ENCODE measurements at regions not wholly inside any gene's neighbourhood (a gene's known extent, or its start where the extent isn't known, plus 50 kb on each side); places are given as distances from the start of the nearest gene placed in this dataset.
"Not testable (repeated sequence)": the region's sequence is repeated elsewhere in the genome, so short reads cannot be mapped to it uniquely, and the experiment has no call there.

DNA sequence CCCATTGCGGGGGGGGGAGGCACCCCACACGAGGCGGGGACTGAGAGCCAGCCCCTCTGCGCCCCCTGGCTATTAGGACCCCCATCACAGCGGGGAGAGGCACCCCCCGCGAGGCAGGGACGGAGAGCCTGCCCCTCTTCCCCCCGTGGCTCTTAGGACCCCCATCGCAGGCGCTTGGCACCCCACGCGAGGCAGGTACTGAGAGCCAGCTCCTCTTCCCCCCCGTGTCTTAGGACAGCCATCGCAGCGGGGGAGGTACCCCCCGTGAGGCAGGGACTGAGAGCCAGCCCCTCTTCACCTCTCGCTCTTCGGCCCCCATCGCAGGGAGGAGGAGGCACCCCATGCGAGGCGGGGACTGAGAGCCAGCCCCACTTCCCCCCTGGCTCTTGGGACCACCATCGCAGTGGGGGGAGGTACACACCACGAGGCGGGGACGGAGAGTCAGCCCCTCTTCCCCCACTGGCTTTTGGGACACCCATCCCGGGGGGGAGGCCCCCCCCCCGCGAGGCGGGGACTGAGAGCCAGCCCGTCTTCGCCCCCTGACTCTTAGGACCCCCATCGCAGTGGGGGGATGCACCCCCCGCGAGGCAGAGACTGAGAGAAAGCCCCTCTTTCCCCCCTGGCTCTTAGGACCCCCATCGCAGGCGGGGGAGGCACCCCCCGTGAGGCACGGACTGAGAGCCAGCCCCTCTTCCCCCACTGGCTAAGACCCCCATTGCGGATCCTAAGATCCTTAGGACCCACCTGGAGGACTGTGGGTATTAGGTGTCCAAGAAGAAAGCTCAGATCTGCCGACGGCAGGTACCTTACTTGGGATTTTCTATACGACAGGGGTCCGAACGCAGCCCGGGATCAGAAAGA, 198.6 kb upstream of the PZP start:
- no peak for DNase-seq

DNA sequence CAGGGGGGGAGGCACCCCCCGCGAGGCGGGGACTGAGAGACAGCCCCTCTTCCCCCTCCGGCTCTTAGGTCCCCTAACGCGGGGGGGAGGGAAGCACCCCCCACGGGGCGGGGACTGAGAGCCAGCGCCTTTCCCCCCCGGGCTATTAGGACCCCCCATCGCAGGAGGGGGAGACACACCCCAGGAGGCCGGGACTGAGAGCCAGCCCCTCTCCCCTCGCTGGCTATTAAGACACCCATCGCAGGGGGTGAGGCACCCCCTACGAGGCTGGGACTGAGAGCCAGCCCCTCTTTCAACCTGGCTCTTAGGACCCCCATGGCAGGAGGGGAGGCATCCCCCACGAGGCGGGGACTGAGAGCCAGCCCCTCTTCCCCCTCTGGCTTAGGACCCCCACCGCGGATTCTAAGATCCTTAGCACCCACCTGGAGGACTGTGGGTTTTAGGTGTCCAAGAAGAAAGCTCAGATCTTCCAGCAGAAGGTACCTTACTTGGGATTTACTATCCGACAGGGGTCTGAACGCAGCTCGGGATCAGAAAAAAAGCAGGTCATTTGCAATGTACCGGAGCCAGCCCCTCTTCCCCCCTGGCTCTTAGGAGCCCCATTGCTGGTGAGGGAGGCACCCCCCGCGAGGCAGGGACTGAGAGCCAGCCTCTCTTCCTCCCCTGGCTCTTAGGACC, 197.8 kb upstream of the PZP start:
- no peak for DNase-seq

DNA sequence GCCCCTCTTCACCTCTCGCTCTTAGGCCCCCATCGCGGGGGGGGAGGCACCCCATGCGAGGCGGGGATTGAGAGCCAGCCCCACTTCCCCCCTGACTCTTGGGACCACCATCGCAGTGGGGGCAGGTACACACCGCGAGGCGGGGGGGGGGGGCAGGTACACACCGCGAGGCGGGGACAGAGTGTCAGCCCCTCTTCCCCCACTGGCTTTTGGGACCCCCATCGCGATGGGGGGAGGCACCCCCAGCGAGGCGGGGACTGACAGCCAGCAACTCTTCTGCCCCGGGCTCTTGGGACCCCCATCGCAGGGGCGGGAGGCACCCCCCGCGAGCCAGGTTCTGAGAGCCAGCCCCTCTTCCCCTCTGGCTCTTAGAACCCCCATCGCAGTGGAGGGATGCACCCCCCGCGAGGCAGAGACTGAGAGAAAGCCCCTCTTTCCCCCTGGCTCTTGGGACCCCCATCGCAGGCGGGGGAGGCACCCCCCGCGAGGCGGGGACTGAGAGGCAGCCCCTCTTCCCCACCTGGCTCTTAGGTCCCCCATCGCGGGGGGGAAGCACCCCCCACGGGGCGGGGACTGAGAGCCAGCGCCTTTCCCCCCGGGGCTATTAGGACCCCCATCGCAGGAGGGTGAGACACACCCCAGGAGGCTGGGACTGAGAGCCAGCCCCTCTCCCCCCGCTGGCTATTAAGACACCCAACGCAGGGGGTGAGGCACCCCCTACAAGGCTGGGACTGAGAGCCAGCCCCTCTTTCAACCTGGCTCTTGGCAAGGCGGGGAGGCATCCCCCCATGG, 196.5 kb upstream of the PZP start:
- no peak for DNase-seq

DNA sequence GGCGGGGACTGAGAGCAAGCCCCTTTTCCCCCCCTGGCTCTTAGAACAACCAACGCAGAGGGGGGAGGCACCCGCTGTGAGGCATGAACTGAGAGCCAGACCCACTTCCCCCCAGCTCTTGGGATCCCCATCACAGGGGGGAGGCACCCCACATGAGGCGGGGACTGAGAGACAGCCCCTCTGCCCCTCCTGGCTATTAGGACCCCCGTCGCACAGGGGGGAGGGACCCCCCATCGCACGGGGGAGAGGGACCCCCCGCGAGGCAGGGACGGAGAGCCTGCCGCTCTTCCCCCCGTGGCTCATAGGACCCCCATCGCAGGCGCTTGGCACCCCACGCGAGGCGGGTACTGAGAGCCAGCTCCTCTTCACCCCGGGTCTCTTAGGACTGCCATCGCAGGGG, 195.8 kb upstream of the PZP start:
- DNase-seq, result no peak

DNA sequence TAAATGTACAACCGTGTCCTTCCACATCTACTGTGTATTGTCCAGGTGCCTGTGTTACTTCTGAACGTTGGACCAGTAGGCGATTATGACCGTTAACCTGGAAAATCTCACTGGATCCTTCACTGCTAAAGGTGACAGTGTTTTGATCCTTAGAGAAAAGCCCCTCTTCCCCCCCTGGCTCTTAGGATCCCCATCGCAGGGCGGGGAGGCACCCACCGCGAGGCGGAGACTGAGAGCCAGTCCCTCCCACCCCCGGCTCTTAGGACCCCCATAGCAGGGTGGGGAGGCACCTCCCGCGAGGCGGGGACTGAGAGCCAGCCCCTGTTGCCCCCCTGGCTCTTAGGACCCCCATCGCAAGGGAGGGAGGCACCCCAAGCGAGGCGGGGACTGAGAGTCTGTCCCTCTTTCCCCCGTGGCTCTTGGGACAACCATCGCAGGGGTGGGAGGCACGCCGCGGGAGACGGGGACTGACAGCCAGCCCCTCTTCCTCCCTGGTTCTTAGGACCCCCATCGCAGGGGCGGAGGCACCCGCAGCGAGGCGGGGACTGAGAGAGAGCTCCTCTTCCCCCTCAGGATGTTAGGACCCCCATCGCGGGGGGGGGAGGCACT, 194.3 kb upstream of the PZP start:
- not testable (repeated sequence) for DNase-seq

DNA sequence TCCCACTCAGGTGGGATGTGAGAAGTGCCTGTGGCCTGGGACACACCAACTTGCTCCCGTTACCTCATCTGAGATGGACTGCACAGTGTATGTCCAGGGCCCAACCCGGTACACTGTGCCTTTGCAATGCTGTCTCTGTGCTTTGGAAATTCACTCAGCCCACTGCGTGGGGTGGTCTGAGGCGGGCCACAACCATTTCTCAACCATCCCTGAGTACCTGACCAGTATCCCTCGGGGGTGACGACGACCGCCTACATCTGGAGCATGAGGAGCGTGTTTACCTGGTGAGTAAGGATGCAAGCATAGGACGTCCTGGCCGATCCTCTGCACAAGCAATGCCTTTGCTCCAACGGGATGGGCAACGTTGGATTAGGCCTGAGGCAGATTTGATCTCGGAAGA, 188.2 kb upstream of the PZP start:
- not testable (repeated sequence) for DNase-seq

DNA sequence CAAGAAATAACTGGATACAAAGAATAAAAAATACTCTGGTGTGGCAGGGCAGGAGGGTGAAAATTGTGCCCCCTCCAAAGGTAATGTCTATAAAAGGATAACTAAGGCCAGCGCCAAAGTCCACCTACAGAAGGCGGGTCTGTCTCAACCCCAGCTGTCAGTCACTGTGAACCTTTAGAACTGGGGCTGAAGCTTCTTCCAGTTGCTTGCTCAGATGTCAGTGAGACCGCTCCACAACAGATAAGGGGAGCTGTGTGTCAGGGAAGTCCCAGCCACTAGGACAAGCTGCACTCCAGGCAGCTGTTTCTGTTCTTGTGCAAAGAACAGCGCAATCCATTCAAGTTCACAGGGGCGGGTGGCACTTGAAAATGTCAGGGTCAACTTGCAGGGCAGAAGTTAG, 187.0 kb upstream of the PZP start:
- not testable (repeated sequence) for DNase-seq

DNA sequence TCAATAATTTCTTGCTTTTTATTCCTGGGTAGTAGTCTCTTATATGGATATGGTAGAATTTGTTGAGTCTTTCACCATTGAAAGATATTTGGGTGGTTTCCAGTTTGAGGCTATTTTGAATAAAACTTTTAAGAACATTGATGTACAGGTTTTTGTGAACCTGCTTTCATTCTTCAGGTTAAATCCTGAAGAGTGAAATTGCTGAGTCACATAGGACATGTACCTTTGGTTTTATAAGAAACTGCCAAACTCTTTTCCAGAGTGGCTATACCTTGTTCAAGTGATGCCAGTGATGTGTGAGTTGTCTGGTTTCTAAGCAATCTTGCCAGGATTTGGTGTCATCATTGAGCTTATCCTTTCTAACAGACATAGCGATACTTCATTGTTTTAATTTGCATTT, 184.6 kb upstream of the PZP start:
- DNase-seq, result no peak

DNA sequence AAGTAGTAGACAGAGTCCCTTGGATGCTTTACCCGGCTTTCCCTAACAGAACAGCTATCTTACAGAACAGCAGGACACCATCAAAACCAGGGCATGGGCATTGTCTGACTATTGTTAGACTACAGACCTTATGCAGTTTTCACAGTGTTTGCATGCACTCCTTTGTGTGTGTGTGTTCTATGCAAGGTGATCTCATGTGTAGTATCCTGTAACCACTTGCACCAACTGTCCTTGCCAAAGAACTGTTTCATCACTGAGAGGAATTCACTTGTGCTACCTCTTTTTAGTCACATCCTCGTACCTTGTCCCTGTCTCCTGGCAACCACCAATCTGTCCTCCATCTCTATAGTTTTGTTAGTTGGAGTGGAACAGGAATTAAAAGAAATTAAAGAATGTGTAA, 183.6 kb upstream of the PZP start:
- no peak for DNase-seq

DNA sequence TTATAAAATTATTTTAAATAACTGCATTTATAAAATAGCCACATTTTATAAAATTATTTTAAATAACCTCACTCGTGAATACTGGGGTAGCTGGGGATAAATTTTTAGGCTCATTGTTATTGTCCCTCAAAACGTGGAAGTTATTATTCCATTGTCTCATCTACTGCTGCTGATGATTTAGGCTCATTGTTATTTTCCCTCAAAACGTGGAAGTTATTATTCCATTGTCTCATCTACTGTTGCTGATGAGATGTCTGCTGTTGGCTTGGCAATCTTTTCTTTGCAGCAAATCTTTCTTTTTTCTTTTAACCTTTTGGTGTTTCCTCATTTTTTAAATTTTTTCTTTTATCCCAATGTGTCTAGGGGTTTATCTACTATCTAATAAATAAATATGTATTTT, 182.6 kb upstream of the PZP start:
- DNase-seq, result no peak

DNA sequence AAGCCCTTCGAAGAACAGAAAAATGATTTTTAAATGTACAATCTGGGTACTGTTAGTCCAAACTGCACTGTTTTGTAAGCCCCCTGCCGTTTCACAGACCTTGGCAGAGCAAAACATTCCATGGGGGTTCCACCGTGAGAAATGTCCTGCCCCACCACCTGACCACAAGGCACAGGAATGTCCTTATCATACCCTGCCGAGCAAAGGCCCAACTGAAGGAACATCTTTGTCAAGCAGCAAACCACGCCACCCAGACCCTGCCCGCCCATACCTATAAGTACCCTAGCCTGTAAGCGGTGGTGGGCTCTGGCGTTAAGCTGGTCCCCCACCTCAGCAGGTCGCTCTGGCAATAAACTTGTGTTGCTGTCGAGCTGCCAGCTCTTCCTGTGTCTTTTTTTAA, 181.6 kb upstream of the PZP start:
- no peak for DNase-seq

DNA sequence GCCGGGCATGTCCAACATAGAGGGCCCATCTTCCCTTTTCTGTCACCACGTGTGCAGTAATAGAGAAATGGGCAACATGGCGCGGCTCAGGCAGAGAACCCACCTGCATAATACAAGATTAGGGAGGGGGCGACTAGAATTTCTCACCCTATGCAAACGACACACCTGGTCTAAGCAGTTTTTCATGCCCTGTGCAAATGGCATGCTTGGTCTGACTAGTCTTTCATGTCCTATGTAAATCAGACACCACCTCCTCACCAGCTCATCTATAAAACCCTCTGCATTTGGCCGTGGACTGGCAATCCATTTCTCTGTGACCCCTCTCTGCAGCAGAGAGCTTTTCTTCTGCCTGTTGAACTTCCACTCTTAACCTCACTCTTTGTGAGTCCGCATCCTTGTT, 180.2 kb upstream of the PZP start:
- DNase-seq, result no peak

DNA sequence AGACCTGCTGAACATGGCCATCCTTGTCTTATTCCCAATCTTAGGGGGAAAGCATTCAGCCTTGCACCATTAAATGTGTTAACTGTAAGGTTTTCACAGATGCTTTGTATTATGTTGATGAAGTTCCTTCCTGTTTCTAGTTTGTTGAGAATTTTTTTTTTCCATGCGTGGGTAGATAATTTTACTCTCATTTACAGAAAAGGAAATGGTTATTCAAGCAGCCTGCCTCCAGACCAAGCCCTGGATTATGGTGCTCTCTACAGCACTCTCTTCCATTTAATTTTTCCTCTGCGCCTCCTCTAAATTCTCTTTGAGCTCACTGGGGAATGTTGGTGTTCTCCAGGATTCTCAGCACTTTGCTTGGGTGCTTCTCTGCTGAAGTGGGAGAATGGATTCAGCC, 179.3 kb upstream of the PZP start:
- DNase-seq, result no peak

DNA sequence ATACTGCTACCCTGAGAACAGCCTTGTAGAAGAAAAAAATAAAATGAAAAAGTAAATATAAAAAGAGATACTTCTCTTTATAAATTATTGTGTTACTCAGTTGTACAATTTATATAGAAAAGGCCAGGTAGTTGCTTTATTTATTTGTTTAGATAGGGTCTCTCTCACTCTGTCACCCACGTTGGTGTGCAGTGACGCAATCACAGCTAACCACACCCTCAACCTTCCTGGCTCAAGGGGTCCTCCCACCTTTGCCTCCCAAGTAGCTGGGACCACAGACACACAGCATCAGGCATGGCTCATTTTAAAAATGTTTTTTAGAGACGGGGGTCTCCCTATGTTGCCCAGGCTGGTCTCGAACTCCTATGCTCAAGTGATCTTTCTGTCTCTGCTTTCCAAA, 175.4 kb upstream of the PZP start:
- no peak for DNase-seq

DNA sequence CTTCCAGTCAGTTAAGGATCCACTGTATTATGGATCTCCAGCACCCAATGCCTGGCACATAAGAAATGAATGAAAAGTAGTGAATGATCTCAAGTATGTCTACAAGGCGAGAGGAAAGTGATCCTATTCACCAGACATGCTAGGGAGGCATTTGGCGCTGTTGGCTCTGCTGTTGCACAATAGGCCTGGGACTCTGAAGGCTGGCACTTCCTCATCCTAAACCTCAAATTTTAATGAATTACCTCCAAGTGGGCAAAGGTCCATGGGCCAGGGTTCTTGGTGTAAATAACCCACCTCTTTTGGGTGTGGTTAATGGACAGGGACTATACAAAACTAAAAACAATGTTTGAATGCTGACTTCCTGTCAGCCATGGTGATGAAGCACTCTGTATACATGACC, 173.4 kb upstream of the PZP start:
- no peak for DNase-seq

DNA sequence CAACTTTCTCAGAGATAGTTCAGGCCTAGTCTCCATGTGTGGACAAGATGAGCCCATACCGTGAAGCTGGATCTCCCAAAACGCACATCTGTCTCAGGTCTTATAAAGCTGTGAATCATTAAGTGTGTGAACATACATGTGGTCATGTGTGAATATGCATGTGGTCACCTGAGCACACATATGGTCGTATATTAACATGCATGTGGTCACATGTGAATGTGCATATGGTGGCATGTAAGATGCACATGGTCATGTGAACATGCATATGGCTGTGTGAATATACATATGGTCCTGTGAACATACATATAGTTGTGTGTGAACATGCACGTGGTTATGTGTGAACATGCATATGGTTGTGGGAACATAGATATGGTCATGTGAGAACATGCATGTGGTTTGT, 172.5 kb upstream of the PZP start:
- DNase-seq, result no peak

DNA sequence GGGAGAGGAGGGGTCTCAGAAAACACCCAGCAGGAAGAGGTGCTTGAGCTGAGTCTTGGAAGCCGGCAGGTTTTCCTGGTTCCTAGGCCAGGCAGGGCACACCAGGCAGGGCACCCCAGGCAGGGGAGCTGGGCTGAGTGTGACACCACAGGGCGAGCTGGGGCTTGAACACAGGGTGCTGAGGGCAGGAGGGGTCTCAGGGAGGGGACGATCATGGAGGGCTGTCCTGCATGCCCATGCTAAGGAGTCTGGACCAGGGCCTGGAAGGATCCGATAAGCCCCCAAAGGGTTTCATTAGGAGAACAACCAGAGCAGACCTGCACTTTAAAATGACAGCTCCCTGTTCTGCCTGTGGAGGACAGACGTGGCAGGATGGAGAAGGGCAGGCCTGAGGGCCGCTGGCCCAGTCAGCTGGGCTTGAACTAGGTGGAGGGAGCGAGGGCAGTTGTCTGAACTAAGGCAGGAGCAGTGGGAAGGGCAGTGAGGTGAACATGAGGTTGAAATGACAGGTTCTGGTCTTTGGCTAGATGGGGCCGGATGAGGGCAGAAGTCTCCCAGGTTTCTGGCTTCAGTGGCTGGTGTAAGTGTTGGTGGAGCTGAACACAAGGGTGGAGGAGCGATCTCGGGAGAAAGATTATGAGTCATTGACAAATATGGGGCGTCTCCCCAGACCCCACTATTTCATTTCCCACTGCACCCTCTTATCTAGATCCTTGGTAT, 171.0 kb upstream of the PZP start:
- no peak for DNase-seq

DNA sequence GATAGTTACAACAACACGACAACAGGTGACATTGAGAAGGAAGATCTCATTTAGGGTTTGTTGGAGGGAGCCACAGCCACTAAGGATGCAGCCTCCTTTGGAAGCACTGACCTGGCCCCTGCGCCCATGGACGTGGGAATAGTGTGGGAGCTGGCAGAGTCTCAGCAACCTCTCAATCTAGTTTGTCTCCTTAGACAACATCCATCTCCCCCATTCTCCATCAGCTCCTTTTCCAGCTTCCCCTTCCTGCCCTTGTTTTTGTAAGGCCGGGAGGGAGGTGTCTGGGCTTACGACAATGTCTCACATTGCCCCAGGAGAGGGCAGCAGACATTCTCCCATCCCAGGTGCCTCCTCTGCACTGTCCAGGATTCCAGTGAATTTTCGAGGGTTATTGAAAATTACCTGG, 170.2 kb upstream of the PZP start:
- no peak for DNase-seq

DNA sequence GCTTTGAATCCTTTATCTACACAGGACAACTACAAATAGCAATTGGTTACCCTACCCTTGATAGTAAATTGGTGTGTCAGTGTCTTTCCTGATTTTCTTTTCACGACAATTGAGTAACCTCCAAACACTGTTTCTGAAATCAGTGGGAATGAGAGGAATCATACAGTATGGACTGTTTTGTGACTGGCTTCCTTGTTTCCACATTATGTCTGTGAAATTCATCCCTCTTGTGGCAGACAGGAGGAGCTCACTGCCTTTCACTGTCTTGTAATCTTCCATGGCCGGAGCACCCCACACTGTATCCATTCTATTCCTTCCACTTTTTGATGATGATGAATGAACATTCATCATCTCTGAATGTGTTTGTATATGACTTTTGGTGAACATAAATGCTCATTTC, 164.0 kb upstream of the PZP start:
- no peak for DNase-seq

DNA sequence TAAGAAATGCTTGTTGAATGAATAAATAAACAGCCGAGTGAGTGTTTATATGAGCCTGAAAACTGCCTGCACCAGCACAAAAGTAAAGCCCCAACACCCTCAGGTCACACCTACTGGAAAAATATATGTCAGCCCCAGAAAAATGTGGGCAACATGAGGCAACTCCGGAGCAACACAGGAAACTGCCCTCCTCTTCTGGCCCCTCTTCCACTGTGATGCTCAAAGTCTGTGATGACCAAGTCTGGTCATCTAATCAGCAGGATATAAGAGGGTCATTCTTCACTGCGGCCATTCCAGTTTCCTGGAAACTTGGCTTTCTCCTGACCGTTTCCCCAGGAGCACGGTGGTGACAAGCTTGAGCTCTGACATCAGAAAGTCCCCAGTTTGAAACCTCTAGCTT, 159.6 kb upstream of the PZP start:
- DNase-seq, result no peak

DNA sequence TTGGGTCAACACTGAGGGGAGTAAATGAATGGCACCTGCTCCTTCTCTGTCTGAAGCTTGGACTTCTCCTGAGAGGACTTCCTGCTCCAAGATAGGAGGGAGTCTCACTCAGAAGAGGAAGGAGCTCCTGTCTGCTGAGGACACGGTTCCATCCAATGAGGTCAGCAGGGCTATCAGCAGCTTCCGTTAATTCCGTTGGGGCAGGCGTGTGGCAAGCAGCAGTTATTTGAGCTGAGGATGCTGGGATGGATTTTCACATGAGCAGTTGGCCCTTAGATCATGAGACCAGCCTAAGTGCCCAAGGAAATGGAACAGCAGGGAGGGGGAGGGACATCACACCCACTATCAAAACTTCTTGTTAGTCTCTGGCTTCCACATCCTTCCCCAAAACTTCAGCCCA, 159.0 kb upstream of the PZP start:
- DNase-seq, result no peak

DNA sequence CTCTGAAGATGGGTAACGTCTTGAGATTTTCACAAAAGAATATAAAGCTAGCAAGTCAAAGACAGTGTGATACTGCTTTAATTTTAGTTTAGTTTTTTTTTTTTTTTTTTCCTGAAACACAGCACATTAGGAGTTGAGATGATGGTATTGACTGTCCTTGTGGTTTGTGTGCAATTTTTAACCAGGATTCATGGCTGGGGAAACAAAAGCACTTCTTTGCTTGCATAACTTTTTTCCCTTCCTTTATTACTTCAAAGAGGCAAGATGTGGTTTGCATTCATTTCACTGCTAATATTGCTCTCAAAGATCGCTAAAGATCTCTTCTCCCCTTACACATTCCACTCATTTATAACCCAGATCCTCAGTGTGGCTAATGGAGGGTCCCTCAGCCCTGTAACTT, 157.1 kb upstream of the PZP start:
- no peak for DNase-seq
